NCI-H526 treated with DMSO at 0.1 percent for 48 hours (cell line): ENCODE measurements at regions not wholly inside any gene's neighbourhood (a gene's known extent, or its start where the extent isn't known, plus 50 kb on each side); places are given as distances from the start of the nearest gene placed in this dataset.

Source experiments
- DNase-seq: peaks from one replicate; lab custom pipeline; 2025; lab: John Stamatoyannopoulos, UW

GRCh38 chr20:60960500-60960899 lies 291.6 kb upstream of the CDH4 start:
- DNase-seq: no peak

- DNase-seq: no peak
Observed at GRCh38 chr20:60961551-60961950, 290.5 kb upstream of the CDH4 start.

GRCh38 chr20:60962367-60963045 lies 289.6 kb upstream of the CDH4 start:
- DNase-seq: no peak

- DNase-seq: no peak
Observed at GRCh38 chr20:60963146-60963545, 288.9 kb upstream of the CDH4 start.

GRCh38 chr20:60964911-60965310 lies 287.1 kb upstream of the CDH4 start:
- DNase-seq: no peak

GRCh38 chr20:60966031-60966430 lies 286.0 kb upstream of the CDH4 start:
- DNase-seq: no peak

GRCh38 chr20:60966766-60967165 lies 285.3 kb upstream of the CDH4 start:
- no peak for DNase-seq

- no peak for DNase-seq
Observed at GRCh38 chr20:60967431-60968316, 284.4 kb upstream of the CDH4 start.

- DNase-seq: no peak
Observed at GRCh38 chr20:60968853-60969720, 283.0 kb upstream of the CDH4 start.

GRCh38 chr20:60970601-60971000 lies 281.5 kb upstream of the CDH4 start:
- DNase-seq: no peak

- DNase-seq: no peak
Observed at GRCh38 chr20:60974022-60974421, 278.0 kb upstream of the CDH4 start.

- DNase-seq: no peak
Observed at GRCh38 chr20:60974441-60974945, 277.6 kb upstream of the CDH4 start.

- no peak for DNase-seq
Observed at GRCh38 chr20:60976139-60976538, 275.9 kb upstream of the CDH4 start.

- DNase-seq: no peak
Observed at GRCh38 chr20:60976913-60977312, 275.1 kb upstream of the CDH4 start.

GRCh38 chr20:60977901-60978300 lies 274.2 kb upstream of the CDH4 start:
- DNase-seq: no peak

- DNase-seq: no peak
Observed at GRCh38 chr20:60984666-60985065, 267.4 kb upstream of the CDH4 start.

- no peak for DNase-seq
Observed at GRCh38 chr20:60986506-60987156, 265.4 kb upstream of the CDH4 start.

GRCh38 chr20:60990061-60990460 lies 262.0 kb upstream of the CDH4 start:
- no peak for DNase-seq

- no peak for DNase-seq
Observed at GRCh38 chr20:60990643-60991042, 261.4 kb upstream of the CDH4 start.

GRCh38 chr20:60993433-60994044 lies 258.5 kb upstream of the CDH4 start:
- DNase-seq: no peak

GRCh38 chr20:60999250-60999649 lies 252.8 kb upstream of the CDH4 start:
- DNase-seq: no peak
